ENCODE measurements at regions not wholly inside any gene's neighbourhood (a gene's known extent, or its start where the extent isn't known, plus 50 kb on each side); places are given as distances from the start of the nearest gene placed in this dataset.

DNA sequence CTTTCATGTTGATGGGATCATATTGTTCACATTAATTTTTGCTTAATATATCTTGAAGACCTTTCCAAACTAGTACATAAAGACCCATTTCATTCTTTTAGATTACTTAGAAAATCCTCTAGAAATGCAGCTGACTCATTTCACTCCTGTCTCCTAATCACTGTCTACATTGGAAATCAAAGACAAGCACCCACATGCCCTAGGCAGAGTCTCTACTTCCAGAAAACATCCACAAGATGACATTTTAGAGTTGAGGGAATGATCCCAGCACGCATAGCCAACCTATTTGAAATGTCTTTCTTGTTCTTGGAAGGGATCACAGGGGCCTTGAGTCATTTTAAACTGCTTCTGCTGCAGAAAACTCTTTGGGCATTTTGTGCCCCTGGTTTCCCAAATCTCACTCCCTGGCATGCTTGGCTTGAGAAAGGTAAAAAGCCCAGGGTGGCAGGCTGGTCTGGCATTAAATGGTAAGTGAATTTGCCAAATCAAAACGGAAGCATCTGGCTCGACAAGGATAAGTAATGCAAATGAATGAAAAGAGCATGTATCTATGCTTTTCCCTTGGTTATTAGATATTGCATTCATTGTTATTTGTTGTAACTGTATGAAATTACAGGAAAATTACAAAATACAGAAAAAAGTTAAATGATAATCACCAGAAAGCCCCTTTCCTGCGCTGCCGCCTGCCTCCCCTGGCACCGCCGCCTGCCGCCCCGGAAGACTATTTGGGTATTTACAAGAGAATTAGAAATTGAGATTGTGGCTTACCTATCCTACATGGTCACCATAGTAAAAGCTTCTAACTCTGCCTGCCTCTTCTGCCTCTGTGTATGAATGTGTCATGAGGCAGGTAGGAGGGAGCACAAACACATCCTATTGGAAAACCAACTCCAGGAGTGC is 225.3 kb downstream of the PTEN start:
- TF ChIP-seq, protein P1, sequence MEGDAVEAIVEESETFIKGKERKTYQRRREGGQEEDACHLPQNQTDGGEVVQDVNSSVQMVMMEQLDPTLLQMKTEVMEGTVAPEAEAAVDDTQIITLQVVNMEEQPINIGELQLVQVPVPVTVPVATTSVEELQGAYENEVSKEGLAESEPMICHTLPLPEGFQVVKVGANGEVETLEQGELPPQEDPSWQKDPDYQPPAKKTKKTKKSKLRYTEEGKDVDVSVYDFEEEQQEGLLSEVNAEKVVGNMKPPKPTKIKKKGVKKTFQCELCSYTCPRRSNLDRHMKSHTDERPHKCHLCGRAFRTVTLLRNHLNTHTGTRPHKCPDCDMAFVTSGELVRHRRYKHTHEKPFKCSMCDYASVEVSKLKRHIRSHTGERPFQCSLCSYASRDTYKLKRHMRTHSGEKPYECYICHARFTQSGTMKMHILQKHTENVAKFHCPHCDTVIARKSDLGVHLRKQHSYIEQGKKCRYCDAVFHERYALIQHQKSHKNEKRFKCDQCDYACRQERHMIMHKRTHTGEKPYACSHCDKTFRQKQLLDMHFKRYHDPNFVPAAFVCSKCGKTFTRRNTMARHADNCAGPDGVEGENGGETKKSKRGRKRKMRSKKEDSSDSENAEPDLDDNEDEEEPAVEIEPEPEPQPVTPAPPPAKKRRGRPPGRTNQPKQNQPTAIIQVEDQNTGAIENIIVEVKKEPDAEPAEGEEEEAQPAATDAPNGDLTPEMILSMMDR (IDR thresholded peaks at IDR 0.05) = no peak

DNA sequence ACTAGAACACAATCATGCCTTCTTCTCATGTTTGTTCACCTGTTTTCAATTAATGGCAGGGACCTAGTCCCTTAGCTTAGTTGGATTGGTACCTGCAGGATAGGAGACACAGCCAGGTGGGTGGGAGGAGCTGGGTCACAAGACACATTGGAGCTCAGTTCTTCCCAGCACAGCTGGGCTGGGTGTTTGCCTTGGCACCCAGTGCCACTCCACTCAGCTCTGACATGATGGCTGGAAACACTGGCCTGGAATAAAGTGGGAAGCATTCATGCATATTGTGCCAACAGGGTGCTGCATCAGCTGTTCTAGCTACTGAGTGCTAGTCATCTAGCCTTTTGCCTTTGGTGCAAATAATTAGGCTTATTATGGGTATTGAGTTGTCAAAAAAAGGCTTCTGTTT is 226.1 kb downstream of the PTEN start:
- TF ChIP-seq, protein P1 (IDR thresholded peaks at IDR 0.05) = no peak

DNA sequence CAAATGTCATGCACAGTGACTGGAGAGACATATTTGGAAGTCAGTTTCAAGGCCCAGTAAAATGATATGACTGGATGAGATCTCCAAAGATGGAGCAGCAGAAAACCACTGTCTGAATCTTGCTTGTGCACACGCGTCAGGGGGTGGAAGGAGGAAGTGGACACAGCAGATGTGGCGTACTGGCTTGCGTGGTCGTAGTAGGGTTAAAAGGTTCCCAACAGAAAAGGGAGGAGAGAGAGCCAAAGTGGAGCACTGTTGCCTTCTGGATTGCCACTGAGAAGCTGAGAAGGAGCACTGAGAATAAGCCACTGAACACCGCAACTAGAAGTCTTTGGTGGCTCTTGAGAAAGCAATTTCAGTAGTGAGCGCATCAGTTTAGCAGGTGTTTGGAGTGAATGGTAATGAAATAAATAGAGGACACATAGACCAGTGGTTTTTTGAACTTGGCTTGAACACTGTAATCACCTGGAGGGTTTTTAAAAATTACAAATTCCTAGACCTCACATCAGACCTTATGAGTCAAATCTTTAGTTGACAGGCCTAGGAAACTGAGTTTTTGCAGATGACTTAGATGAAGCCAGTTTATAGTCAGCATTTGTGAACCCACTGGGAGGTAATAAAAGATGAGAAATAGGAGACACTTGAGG is 227.3 kb downstream of the PTEN start:
- TF ChIP-seq, protein P1 (IDR thresholded peaks at IDR 0.05) = no peak

DNA sequence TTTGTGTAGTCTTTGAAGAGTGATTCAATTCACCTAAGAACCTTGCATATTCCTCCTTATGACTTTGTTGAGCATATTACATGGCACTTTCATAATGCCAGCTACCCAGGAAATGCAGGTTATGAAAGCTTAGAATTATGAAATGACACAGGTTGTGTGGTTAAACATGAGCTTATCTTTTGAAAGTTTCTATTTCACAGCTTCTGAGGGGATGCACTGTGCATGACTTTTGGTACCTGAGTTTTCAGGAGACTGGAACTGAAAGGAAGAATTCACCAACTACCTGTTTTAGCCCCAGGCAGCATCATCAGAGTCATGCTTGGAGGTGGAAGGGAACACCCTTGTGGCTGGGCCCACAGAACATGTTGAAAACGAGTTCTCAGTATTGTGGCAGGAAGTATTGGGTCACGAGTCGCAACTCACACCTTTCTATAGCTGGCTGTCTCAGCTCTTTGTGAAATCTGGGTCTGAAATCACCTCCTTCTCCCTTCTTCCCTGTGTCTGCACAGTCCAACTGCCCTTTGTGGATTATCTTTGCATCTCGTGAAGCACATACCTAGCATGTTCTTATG is 228.2 kb downstream of the PTEN start:
- TF ChIP-seq, protein P1 (IDR thresholded peaks at IDR 0.05) = no peak

DNA sequence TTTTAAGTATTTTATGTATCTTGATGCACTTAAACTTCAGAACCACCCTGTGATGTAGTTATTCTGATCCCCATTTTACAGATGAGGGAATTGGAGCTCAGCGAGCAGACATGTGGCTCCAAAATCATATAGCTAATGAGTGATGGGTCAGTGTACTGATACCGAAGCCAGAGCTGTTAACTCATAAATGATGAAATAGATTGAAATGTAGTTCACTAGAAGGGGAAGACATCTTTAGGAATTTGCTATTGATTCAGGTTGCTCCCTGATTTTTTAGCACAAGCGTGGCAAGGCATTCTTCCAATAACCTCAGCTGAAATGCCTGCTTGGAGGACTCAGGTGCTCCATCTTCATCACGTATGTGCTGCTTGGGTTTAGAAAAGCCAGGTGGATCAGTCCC is 228.8 kb downstream of the PTEN start:
- TF ChIP-seq, protein P1 (IDR thresholded peaks at IDR 0.05) = no peak

DNA sequence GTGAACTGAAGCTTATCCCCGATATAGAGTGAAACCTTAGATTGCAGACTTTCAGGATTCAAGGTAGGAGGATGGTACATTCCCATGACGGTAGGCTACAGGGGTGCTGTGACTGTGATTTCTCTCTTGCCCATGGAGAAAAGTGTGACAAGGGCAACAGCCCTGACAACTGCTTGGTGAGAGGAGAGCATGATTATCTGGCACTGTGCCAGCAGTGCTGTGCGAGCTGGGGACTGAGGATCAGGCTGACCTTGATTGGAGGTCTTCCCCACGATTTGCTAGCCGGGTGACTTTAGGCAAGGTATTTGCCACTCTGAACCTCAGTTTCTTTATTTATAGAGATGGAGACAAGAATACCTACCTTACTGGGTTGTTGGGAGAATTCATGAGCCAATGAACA is 229.5 kb downstream of the PTEN start:
- TF ChIP-seq, protein P1 (IDR thresholded peaks at IDR 0.05) = no peak

DNA sequence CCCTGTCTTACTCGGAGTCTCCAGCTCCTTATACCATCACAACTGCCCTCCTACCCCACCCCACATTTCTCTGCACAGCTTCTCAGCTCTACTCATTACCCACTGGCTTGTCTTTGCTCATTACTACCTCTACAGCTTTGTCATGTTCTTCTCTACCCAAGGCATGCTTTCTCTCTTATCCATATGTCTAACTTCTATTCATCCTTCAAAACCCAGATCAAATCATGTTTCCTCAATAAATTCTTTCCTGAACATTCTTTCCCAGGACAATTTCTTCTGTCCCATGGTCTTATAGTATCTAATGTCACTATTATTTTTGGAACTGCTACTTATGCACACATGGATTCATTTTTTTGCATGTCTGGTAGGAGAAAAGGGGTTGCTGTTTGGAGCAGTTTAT is 231.4 kb downstream of the PTEN start:
- TF ChIP-seq, protein P1 (IDR thresholded peaks at IDR 0.05) = no peak
